K562 (cell line): ENCODE measurements at regions not wholly inside any gene's neighbourhood (a gene's known extent, or its start where the extent isn't known, plus 50 kb on each side); places are given as distances from the start of the nearest gene placed in this dataset.

Source experiments
- ATAC-seq: fragments of 200-7000 bp; cut with Tn5 transposase; 3 replicates; pipeline ENCODE4 v1.9.1; 2020; ENCODE audit warnings: moderate library complexity
- BruUV-seq: library from RNA; stranded (reverse); fragments of 400-500 nt; replicated peaks from 2 replicates; lab custom pipeline; 2021; lab: Mats Ljungman, UMichigan
- CTCF ChIA-PET: fragments of 300-600 bp; formaldehyde crosslinking; extraction: SDS; loops from one replicate; lab custom pipeline; 2021; ENCODE audit warnings: low intra/inter-chr PET ratio; lab: Yijun Ruan, JAX
- POLR2A ChIA-PET: fragments of 300-600, 350-650 bp; sonication (Branson Sonifier 250); formaldehyde crosslinking; extraction: SDS; loops from one replicate; lab custom pipeline; 2021; ENCODE audit warnings: antibody characterized with exemption, inconsistent platforms; lab: Yijun Ruan, JAX
- DNase-seq, 4 experiments: peaks; one replicate each; pipeline versions ENCODE4 v3.0.0 to v3.0.0-alpha.2; 2011 to 2018; ENCODE audit warnings: low spot score in 3 of 4, mixed read lengths in 3 of 4; ENCODE audit errors: extremely low read depth in 1 of 4
- FAIRE-seq: peaks from 2 replicates; lab custom pipeline; 2011; peaks lifted over from hg19 to GRCh38; lab: Jason Lieb, UNC
- H2AFZ ChIP-seq: 2 replicates; pipeline ENCODE4 v1.6.0; 2011; ENCODE audit warnings: low read depth, low read length, control low read depth, inconsistent platforms
- H3K27ac ChIP-seq: fragments of 200-600 bp; 3 replicates; pipeline ENCODE4 v1.8.0; 2011; ENCODE audit warnings: low read depth, mild to moderate bottlenecking, control low read depth, inconsistent platforms, low read length, moderate library complexity, mixed read lengths; ENCODE audit errors: extremely low read depth
- H3K27me3 ChIP-seq, 2 experiments: fragments of 300-600 bp in 1 of 2; 2 replicates in 1 of 2; 3 replicates in 1 of 2; pipeline versions ENCODE4 v1.6.0 to v1.8.0; 2011; ENCODE audit warnings: inconsistent platforms in 2 of 2, low read length in 2 of 2, mild to moderate bottlenecking in 1 of 2, mixed read lengths in 1 of 2, moderate library complexity in 1 of 2; ENCODE audit not compliant: control insufficient read depth in 2 of 2, insufficient read depth in 2 of 2
- H3K36me3 ChIP-seq: fragments of 300-600 bp; 3 replicates; pipeline ENCODE4 v1.8.0; 2011; ENCODE audit warnings: mild to moderate bottlenecking, low read length, inconsistent platforms; ENCODE audit not compliant: control insufficient read depth, insufficient read depth
- H3K4me1 ChIP-seq, 2 experiments: fragments of 200-600 bp in 1 of 2; replicated peaks in 1 of 2; 2 replicates in 1 of 2; 3 replicates in 1 of 2; pipeline versions ENCODE4 v1.5.1 to v1.8.0; 2011; ENCODE audit warnings: inconsistent platforms in 2 of 2, low read length in 2 of 2, mild to moderate bottlenecking in 1 of 2, mixed read lengths in 1 of 2, moderate library complexity in 1 of 2; ENCODE audit not compliant: control insufficient read depth in 2 of 2, insufficient read depth in 2 of 2
- H3K4me2 ChIP-seq: 2 replicates; pipeline ENCODE4 v1.6.1; 2011; ENCODE audit warnings: low read length, control low read depth, inconsistent platforms, mixed read lengths; ENCODE audit not compliant: insufficient read depth
- H3K4me3 ChIP-seq: fragments of 200-600 bp; sonication (generic), shearing (Covaris generic); 2 replicates; pipeline ENCODE4 v1.5.1; 2016; ENCODE audit warnings: control low read depth, inconsistent platforms
- H3K79me2 ChIP-seq: fragments of 200-600 bp; 3 replicates; pipeline ENCODE4 v1.8.0; 2011; ENCODE audit warnings: low read length, inconsistent platforms; ENCODE audit not compliant: control insufficient read depth, insufficient read depth
- H3K9ac ChIP-seq, 2 experiments: 2 replicates each; pipeline versions ENCODE4 v1.6.0 to v1.6.1; 2011; ENCODE audit warnings: low read depth in 2 of 2, low read length in 2 of 2, control low read depth in 1 of 2, inconsistent platforms in 1 of 2, mild to moderate bottlenecking in 1 of 2, mixed read lengths in 1 of 2; ENCODE audit not compliant: insufficient read depth in 1 of 2
- H3K9me1 ChIP-seq: one replicate; pipeline ENCODE4 v1.6.0; 2011; ENCODE audit warnings: inconsistent platforms, mild to moderate bottlenecking, low read length, moderate library complexity; ENCODE audit not compliant: control insufficient read depth, insufficient read depth
- H3K9me3 ChIP-seq: replicated peaks from 2 replicates; pipeline ENCODE4 v1.5.1; 2011; ENCODE audit warnings: low read depth, low read length, inconsistent platforms; ENCODE audit not compliant: control insufficient read depth, insufficient read depth
- H4K20me1 ChIP-seq: replicated peaks from 2 replicates; pipeline ENCODE4 v1.6.1; 2011; ENCODE audit warnings: low read length, inconsistent platforms, mixed read lengths; ENCODE audit not compliant: control insufficient read depth, insufficient read depth
- CBX3 ChIP-seq, 2 experiments: IDR thresholded peaks; 1 replicate in 1 of 2; 2 replicates in 1 of 2; pipeline ENCODE4 v1.6.1; 2012; ENCODE audit warnings: inconsistent platforms in 2 of 2, low read length in 2 of 2, borderline replicate concordance in 1 of 2, control low read depth in 1 of 2
- FOS ChIP-seq: IDR thresholded peaks from 3 replicates; pipeline ENCODE4 v1.6.1; 2011; ENCODE audit not compliant: insufficient read length; ENCODE audit errors: extremely low read depth
- GABPA ChIP-seq: fragments of 200-800 bp; sonication (Bioruptor generic); conservative IDR thresholded peaks from 2 replicates; pipeline ENCODE4 v1.6.1; 2016; ENCODE audit warnings: low read depth, missing genetic modification characterization, missing compliant biosample characterization
- KAT2B ChIP-seq: IDR thresholded peaks from one replicate; pipeline ENCODE4 v1.6.1; 2012; ENCODE audit warnings: low read depth, mild to moderate bottlenecking, control low read depth, inconsistent platforms, low read length, moderate library complexity
- NFIC ChIP-seq: fragments of 450-650 bp; IDR thresholded peaks from 2 replicates; pipeline ENCODE4 v1.6.1; 2017; ENCODE audit warnings: mild to moderate bottlenecking, inconsistent platforms
- NFIX ChIP-seq: fragments of 250-450 bp; sonication (Bioruptor Pico); IDR thresholded peaks from 2 replicates; pipeline ENCODE4 v1.4.0; 2020; ENCODE audit warnings: low read depth, mild to moderate bottlenecking, moderate library complexity
- PTBP1 ChIP-seq: fragments of 200-400 bp; formaldehyde crosslinking; IDR thresholded peaks from 2 replicates; pipeline ENCODE4 v1.6.1; 2017; ENCODE audit warnings: low read depth, low read length
- ZBTB8A ChIP-seq: fragments of 450-650 bp; IDR thresholded peaks from 2 replicates; pipeline ENCODE4 v1.6.1; 2018; ENCODE audit warnings: mild to moderate bottlenecking, moderate library complexity; ENCODE audit not compliant: partially characterized antibody
- ZNF41 ChIP-seq: fragments of 250-450 bp; sonication (Bioruptor Pico); conservative IDR thresholded peaks from 2 replicates; pipeline ENCODE4 v1.4.0; 2020; ENCODE audit warnings: mild to moderate bottlenecking
- ZNF583 ChIP-seq: fragments of 250-450 bp; sonication (Bioruptor Pico); IDR thresholded peaks from 2 replicates; pipeline ENCODE4 v1.4.0; 2020
- ZNF778 ChIP-seq: fragments of 450-650 bp; formaldehyde crosslinking; IDR thresholded peaks from 2 replicates; pipeline ENCODE4 v1.4.0; 2020; ENCODE audit warnings: mild to moderate bottlenecking, moderate library complexity
- ZSCAN29 ChIP-seq: fragments of 450-650 bp; IDR thresholded peaks from 2 replicates; pipeline ENCODE4 v1.6.1; 2017
- WGBS: fragments of 100-300 bp; shearing (Covaris generic); methylation state at CpG from one replicate; pipeline ENCODE4 v1.1.6; 2016; ENCODE audit warnings: low coverage, mixed read lengths; ENCODE audit not compliant: insufficient coverage; ENCODE audit errors: missing lambda C conversion rate; 5-methylcytosine and 5-hydroxymethylcytosine counted together
- in situ Hi-C: fragments of 300-500 bp; cut with MboI; formaldehyde crosslinking; loops from 4 replicates; pipeline ENCODE4 v1.15.0; 2018; ENCODE audit warnings: inconsistent platforms, mixed read lengths
- intact Hi-C: fragments of 100-400 bp; cut with micrococcal nuclease; formaldehyde crosslinking; loops from 2 replicates; pipeline ENCODE4 v1.14.2; 2022
- TF ChIP-seq, protein P1 (sequence below), 2 experiments: fragments of 250-450 bp in 1 of 2; fragments of 450-650 bp in 1 of 2; sonication (Bioruptor Pico) in 1 of 2; IDR thresholded peaks; 2 replicates each; pipeline versions ENCODE4 v1.6.1 to v1.8.0; 2016 to 2021; ENCODE audit warnings: mild to moderate bottlenecking in 2 of 2, moderate library complexity in 2 of 2, missing compliant biosample characterization in 1 of 2, missing genetic modification characterization in 1 of 2
- TF ChIP-seq, protein P2 (sequence below): fragments of 450-650 bp; formaldehyde crosslinking; IDR thresholded peaks from 2 replicates; pipeline ENCODE4 v1.4.0; 2022; ENCODE audit warnings: missing genetic modification characterization
- TF ChIP-seq, protein P3 (sequence below): sonication (generic); formaldehyde crosslinking; IDR thresholded peaks from 2 replicates; pipeline ENCODE4 v1.8.1; 2023; ENCODE audit warnings: mild to moderate bottlenecking, missing genetic modification reagents, moderate library complexity

DNA sequence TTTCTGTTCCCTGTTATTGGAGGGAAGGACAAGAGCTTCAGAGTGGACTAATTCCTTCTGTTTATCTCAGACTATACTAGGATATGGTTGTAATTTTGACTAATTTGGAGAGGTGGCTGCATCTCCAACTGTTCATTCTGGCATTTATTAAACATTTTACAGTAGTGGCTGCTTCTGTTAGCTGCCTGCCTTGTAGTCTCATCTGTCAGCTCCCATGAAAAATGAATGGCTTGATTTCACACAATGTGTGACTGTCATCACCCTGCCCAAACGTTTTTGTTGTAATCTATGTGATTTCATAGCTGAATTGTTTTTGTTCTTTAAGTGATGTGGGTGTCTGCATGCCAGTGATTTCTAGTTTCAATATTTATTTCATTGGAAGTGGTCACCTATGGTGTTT lies 459.4 kb upstream of the PTPRD start:
- no peaks in the 10 kb centered on the region for H3K4me1 ChIP-seq
- no peak overlapping the region for H3K27ac ChIP-seq
- 0% methylated on average over 1 of the region's 1 CpG for WGBS
- FAIRE-seq (no peak), DNase-seq (no peak), ATAC-seq (no peak)
- intact Hi-C loops = no loop called here
- no peak overlapping the region for H3K9ac ChIP-seq
- BruUV-seq = no TSS peak
- no peaks in the 10 kb centered on the region for H3K9me1 ChIP-seq
- no peak overlapping the region for H3K4me2 ChIP-seq
- no peaks in the 10 kb centered on the region for H3K27me3 ChIP-seq
- TF ChIP-seq, protein P1, sequence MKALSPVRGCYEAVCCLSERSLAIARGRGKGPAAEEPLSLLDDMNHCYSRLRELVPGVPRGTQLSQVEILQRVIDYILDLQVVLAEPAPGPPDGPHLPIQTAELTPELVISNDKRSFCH (CRISPR knock-in tag; IDR thresholded peaks at IDR 0.05) = no peak
- TF ChIP-seq, protein P1 (tag; IDR thresholded peaks at IDR 0.05) = no peak
- TF ChIP-seq, protein P2, sequence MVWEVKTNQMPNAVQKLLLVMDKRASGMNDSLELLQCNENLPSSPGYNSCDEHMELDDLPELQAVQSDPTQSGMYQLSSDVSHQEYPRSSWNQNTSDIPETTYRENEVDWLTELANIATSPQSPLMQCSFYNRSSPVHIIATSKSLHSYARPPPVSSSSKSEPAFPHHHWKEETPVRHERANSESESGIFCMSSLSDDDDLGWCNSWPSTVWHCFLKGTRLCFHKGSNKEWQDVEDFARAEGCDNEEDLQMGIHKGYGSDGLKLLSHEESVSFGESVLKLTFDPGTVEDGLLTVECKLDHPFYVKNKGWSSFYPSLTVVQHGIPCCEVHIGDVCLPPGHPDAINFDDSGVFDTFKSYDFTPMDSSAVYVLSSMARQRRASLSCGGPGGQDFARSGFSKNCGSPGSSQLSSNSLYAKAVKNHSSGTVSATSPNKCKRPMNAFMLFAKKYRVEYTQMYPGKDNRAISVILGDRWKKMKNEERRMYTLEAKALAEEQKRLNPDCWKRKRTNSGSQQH (CRISPR knock-in tag) = no peak
- TF ChIP-seq ZNF583 (CRISPR knock-in tag) = no peak
- no peak for TF ChIP-seq FOS
- no peak for TF ChIP-seq ZNF41 (CRISPR knock-in tag)
- TF ChIP-seq, protein P3, sequence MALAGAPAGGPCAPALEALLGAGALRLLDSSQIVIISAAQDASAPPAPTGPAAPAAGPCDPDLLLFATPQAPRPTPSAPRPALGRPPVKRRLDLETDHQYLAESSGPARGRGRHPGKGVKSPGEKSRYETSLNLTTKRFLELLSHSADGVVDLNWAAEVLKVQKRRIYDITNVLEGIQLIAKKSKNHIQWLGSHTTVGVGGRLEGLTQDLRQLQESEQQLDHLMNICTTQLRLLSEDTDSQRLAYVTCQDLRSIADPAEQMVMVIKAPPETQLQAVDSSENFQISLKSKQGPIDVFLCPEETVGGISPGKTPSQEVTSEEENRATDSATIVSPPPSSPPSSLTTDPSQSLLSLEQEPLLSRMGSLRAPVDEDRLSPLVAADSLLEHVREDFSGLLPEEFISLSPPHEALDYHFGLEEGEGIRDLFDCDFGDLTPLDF (CRISPR knock-in tag) = no peak
- TF ChIP-seq ZNF778 (CRISPR knock-in tag) = no peak
- TF ChIP-seq ZBTB8A = no peak
- TF ChIP-seq CBX3 (IDR thresholded peaks at IDR 0.05; ENCODE audit: borderline replicate concordance in 1 of 2, low read length in 2 of 2) = no peak
- no peak for TF ChIP-seq GABPA
- TF ChIP-seq ZSCAN29 = no peak
- no peak for TF ChIP-seq KAT2B
- no peak for TF ChIP-seq NFIX (CRISPR knock-in tag)
- no peak for TF ChIP-seq PTBP1
- TF ChIP-seq NFIC = no peak
- H3K36me3 ChIP-seq = no peaks in the 10 kb centered on the region
- ChIA-PET CTCF (no interaction called here), POLR2A (no interaction called here)
- in situ Hi-C loops = no loop called here
- H4K20me1 ChIP-seq = no peaks in the 10 kb centered on the region
- no peaks in the 10 kb centered on the region for H3K79me2 ChIP-seq
- no peak overlapping the region for H3K4me3 ChIP-seq
- no peak overlapping the region for H2AFZ ChIP-seq
- H3K9me3 ChIP-seq = no peaks in the 10 kb centered on the region
